Breast epithelium (tissue), 3 donors: ENCODE measurements at regions not wholly inside any gene's neighbourhood (a gene's known extent, or its start where the extent isn't known, plus 50 kb on each side); places are given as distances from the start of the nearest gene placed in this dataset.

ENCODE experiments used
- POLR2A ChIP-seq: fragments of 450-650 bp; IDR thresholded peaks from one replicate; pipeline ENCODE4 v1.6.1; 2016; ENCODE audit warnings: antibody characterized with exemption, mild to moderate bottlenecking, moderate library complexity
- POLR2AphosphoS5 ChIP-seq, 3 donors: sonication (generic); formaldehyde crosslinking; IDR thresholded peaks; one replicate each; pipeline ENCODE4 v1.6.1; 2017; ENCODE audit warnings: antibody characterized with exemption in 3 of 3
- TF ChIP-seq, protein P1 (sequence below), 3 donors: fragments of 450-650 bp; IDR thresholded peaks; one replicate each; pipeline ENCODE4 v1.5.1; 2016 to 2017; ENCODE audit warnings: antibody characterized with exemption in 3 of 3, mild to moderate bottlenecking in 3 of 3, moderate library complexity in 3 of 3

- TF ChIP-seq, protein P1, sequence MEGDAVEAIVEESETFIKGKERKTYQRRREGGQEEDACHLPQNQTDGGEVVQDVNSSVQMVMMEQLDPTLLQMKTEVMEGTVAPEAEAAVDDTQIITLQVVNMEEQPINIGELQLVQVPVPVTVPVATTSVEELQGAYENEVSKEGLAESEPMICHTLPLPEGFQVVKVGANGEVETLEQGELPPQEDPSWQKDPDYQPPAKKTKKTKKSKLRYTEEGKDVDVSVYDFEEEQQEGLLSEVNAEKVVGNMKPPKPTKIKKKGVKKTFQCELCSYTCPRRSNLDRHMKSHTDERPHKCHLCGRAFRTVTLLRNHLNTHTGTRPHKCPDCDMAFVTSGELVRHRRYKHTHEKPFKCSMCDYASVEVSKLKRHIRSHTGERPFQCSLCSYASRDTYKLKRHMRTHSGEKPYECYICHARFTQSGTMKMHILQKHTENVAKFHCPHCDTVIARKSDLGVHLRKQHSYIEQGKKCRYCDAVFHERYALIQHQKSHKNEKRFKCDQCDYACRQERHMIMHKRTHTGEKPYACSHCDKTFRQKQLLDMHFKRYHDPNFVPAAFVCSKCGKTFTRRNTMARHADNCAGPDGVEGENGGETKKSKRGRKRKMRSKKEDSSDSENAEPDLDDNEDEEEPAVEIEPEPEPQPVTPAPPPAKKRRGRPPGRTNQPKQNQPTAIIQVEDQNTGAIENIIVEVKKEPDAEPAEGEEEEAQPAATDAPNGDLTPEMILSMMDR (IDR thresholded peaks at IDR 0.05) = no peak
- TF ChIP-seq POLR2A (no peak), POLR2AphosphoS5 (IDR thresholded peaks at IDR 0.05) (no peak)
Measured at GRCh38 chr7:27410812-27411544, 168.4 kb downstream of the EVX1 start.
